Stomach smooth muscle (tissue), 2 donors: ENCODE measurements at regions not wholly inside any gene's neighbourhood (a gene's known extent, or its start where the extent isn't known, plus 50 kb on each side); places are given as distances from the start of the nearest gene placed in this dataset.

Source experiments
- H3K27ac ChIP-seq: one replicate; pipeline ENCODE4 v1.7.0; 2013; ENCODE audit warnings: mild to moderate bottlenecking, low read length, inconsistent platforms
- H3K27me3 ChIP-seq, 2 donors: one replicate each; pipeline ENCODE4 v1.7.0; 2013; ENCODE audit warnings: low read length in 2 of 2; ENCODE audit not compliant: insufficient read depth in 2 of 2, control insufficient read depth in 1 of 2
- H3K36me3 ChIP-seq, 2 donors: one replicate each; pipeline ENCODE4 v1.7.0; 2013; ENCODE audit warnings: low read length in 2 of 2; ENCODE audit not compliant: control insufficient read depth in 2 of 2, insufficient read depth in 2 of 2
- H3K4me1 ChIP-seq: one replicate; pipeline ENCODE4 v1.7.0; 2013; ENCODE audit warnings: low read length; ENCODE audit not compliant: control insufficient read depth, insufficient read depth
- H3K4me3 ChIP-seq, 2 donors: one replicate each; pipeline ENCODE4 v1.7.0; 2013; ENCODE audit warnings: low read length in 2 of 2
- H3K9ac ChIP-seq, 2 donors: one replicate each; pipeline ENCODE4 v1.7.0; 2013; ENCODE audit warnings: low read length in 2 of 2, mild to moderate bottlenecking in 1 of 2
- H3K9me3 ChIP-seq, 2 donors: one replicate each; pipeline ENCODE4 v1.7.0; 2013; ENCODE audit warnings: low read length in 2 of 2; ENCODE audit not compliant: control insufficient read depth in 2 of 2
- donor health status: healthy.
- donor health status: Pancreatic carcinoma.

GRCh38 chr11:97989121-97989520 is 1031.6 kb upstream of the CNTN5 start:
- H3K9me3 ChIP-seq, result no peaks in the 10 kb centered on the region
- H3K27ac ChIP-seq, result no peak overlapping the region

DNA sequence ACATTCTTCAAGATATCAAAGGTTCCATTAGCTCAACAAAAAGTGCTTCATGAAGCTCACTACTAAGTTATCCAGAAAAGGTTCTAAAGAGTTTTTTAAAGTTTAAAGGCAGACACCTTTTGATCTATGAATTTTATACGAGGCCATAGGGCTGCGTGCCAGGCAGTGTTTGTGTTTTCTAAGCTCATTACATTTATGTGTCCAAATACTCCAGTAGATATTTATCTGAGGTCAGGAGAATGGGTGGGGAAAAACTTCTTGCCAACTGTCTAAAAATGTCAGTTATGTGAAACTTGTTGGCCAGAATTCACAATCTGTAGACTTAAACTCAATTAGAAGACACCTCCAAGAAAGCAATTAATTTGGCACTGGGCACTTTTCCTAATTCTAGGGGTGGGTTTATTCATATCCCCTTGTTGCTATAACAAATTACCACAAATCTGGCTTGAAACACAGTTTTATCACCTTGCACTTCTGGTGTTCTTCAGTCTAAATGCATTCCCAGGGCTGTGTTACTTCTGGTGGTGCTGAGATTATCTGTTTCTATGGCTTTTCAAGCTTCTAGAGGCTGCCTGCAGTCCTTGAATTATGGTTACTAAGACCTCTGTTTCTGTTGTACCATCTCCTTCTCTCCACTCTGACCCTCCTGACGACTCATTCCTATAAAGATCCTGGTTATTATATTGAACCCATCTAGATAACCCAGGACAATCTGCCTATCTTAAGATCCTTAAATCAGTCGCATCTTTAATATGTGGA is 1030.4 kb upstream of the CNTN5 start:
- Histone ChIP-seq H3K4me1 (no peaks in the 10 kb centered on the region), H3K4me3 (no peak overlapping the region), H3K36me3 (no peaks in the 10 kb centered on the region), H3K9me3 (no peaks in the 10 kb centered on the region), H3K27ac (no peak overlapping the region), H3K9ac (no peak overlapping the region), H3K27me3 (no peaks in the 10 kb centered on the region)

More at GRCh38 chr11:97989121-97989520, 1031.6 kb upstream of the CNTN5 start:
- Histone ChIP-seq H3K4me3 (no peak overlapping the region), H3K9ac (no peak overlapping the region), H3K36me3 (no peaks in the 10 kb centered on the region), H3K27me3 (no peaks in the 10 kb centered on the region), H3K4me1 (no peaks in the 10 kb centered on the region)

- Histone ChIP-seq H3K9ac (no peak overlapping the region), H3K9me3 (no peaks in the 10 kb centered on the region), H3K4me3 (no peak overlapping the region), H3K4me1 (no peaks in the 10 kb centered on the region), H3K27ac (no peak overlapping the region), H3K27me3 (no peaks in the 10 kb centered on the region), H3K36me3 (no peaks in the 10 kb centered on the region)
These were observed 1027.2 kb upstream of the CNTN5 start for GRCh38 chr11:97993562-97993961.

- Histone ChIP-seq H3K36me3 (no peaks in the 10 kb centered on the region), H3K27me3 (no peaks in the 10 kb centered on the region), H3K9ac (no peak overlapping the region), H3K4me3 (no peak overlapping the region), H3K4me1 (no peaks in the 10 kb centered on the region), H3K27ac (no peak overlapping the region), H3K9me3 (no peaks in the 10 kb centered on the region)
These were observed 1024.9 kb upstream of the CNTN5 start for GRCh38 chr11:97995874-97996273.

DNA sequence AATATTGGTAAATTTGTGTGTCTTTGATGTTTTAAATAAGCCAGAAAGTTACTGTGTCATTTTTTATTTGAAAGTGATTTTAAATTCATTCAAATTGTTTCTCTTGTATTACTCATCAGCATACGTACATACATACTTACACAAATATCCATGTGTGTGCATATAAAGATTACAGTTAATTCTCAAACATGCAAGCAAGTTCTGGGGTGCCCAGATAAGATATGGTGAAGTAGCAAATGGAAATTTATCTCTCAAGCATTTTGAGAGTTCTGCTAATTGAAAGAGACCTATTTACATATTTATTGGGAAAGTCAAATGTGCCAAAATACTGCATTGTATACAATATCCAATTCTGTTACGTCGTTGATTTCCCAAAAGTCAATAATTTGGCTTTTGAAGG is 1024.0 kb upstream of the CNTN5 start:
- Histone ChIP-seq H3K4me3 (no peak overlapping the region), H3K36me3 (no peaks in the 10 kb centered on the region), H3K27me3 (no peaks in the 10 kb centered on the region), H3K4me1 (no peaks in the 10 kb centered on the region), H3K27ac (no peak overlapping the region), H3K9ac (no peak overlapping the region), H3K9me3 (no peaks in the 10 kb centered on the region)

DNA sequence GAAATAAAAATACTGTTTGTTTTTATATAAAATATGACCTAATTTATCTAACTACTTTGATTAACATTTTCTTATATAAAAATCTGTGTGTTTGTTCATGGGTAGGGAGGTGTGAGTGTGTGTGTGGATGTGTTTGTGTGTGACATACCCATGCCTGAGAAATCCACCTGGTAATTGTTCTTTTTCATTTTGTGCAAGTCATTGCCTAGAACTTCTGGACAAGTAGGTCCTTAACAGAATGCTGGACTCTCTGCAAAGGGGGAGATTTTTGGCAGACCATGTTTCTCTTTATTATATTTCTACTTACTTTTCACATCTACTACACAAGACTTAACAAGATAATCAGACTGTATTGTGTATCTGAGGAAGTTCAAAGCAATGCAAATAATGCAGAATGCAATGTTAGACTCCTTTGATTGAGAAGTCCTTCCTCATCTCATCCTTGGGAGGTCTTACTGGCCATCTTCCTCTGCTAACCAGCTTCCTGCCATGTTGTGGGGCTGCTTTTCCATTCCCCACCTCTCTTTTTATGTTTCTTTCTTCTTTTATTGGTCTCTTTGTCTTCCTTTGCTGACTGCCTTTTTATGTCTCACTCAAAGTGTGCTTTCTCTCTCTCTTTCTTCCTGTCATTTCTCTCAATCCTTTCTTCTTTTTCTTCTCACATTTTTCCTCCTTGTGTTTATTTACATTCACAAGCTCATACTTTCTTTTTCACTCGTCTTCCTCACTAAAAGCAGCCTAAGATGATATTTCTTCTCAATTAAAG is 1017.0 kb upstream of the CNTN5 start:
- H3K27ac ChIP-seq, result no peak overlapping the region
- no peak overlapping the region for H3K9ac ChIP-seq
- no peaks in the 10 kb centered on the region for H3K9me3 ChIP-seq
- no peaks in the 10 kb centered on the region for H3K4me1 ChIP-seq
- H3K36me3 ChIP-seq, result no peaks in the 10 kb centered on the region
- no peak overlapping the region for H3K4me3 ChIP-seq
- H3K27me3 ChIP-seq, result no peaks in the 10 kb centered on the region

DNA sequence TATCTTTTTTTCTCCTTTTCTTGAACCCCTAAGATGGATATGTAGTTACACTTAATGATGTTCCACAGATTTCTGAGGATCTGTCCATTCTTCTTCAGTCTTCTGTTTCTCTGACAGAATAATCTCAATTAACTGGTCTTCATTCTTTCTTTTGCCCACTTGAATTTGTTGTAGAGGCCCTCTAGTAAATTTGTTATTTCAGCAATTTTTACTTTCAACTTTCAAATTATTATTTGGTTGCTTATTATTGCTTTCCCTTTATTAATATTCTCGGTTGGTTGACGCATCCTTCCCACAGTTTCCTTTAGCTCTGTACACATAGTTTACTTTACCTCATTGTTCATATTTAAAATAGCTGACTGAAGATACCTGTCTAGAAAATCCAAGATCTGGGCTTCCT is 1013.7 kb upstream of the CNTN5 start:
- Histone ChIP-seq H3K9me3 (peaks cover 0 to 4% of the 10 kb centered on the region in 2 donors), H3K36me3 (no peaks in the 10 kb centered on the region), H3K4me1 (no peaks in the 10 kb centered on the region), H3K4me3 (no peak overlapping the region), H3K27me3 (no peaks in the 10 kb centered on the region), H3K27ac (no peak overlapping the region), H3K9ac (no peak overlapping the region)

- Histone ChIP-seq H3K36me3 (no peaks in the 10 kb centered on the region), H3K9me3 (no peaks in the 10 kb centered on the region), H3K27me3 (no peaks in the 10 kb centered on the region), H3K27ac (no peak overlapping the region), H3K4me1 (no peaks in the 10 kb centered on the region), H3K4me3 (no peak overlapping the region), H3K9ac (no peak overlapping the region)
These were observed 993.1 kb upstream of the CNTN5 start for GRCh38 chr11:98027652-98028051.

DNA sequence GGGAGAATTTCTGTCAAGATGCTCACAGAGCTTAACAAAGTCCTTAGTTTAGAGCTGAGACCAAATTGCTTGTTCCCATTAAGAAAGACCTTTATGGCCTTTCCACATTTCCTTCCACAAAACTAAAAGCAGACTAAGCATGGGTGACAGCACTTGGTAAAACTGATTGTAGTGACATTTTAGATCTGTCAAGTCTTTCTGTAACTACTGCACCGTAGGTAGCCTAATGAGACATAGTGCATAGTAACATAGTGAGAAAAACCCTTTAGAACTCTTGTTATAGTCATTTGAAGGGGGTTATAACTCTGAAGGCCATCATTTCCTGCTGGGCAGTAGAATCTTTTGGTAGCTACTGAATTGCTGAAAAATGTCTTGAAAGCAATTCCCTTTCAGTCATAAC is 990.9 kb upstream of the CNTN5 start:
- Histone ChIP-seq H3K4me3 (no peak overlapping the region), H3K27ac (no peak overlapping the region), H3K27me3 (no peaks in the 10 kb centered on the region), H3K4me1 (no peaks in the 10 kb centered on the region), H3K9me3 (no peaks in the 10 kb centered on the region), H3K36me3 (no peaks in the 10 kb centered on the region), H3K9ac (no peak overlapping the region)

GRCh38 chr11:98036810-98037209 is 983.9 kb upstream of the CNTN5 start:
- Histone ChIP-seq H3K36me3 (no peaks in the 10 kb centered on the region), H3K27me3 (no peaks in the 10 kb centered on the region), H3K9me3 (no peaks in the 10 kb centered on the region), H3K4me1 (no peaks in the 10 kb centered on the region), H3K9ac (no peak overlapping the region), H3K4me3 (no peak overlapping the region), H3K27ac (no peak overlapping the region)
